ENCODE measurements at regions not wholly inside any gene's neighbourhood (a gene's known extent, or its start where the extent isn't known, plus 50 kb on each side); places are given as distances from the start of the nearest gene placed in this dataset.

DNA sequence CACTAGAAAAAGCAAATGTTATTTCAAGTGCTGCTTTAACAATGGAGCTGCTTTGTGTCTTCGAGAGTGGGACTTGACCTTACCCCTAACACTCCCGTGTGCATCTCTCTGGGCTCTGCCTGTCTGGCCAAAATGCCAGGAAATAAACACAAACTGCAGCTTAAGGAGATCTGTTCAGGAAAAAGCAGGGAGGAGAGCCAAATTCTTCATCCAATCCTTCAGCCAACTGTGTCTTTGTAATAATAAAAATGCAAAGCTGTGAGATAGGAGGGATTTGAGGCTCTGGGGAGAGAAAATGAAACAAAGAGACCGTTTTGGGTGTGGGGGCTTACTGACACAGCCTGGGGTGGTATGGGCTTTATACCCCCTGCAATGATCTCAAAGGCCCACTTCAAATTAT lies 85.8 kb upstream of the WSCD2 start:
- no peak overlapping the region for H3K4me3 ChIP-seq
- H3K9me3 ChIP-seq, result no peaks in the 10 kb centered on the region
- TF ChIP-seq, protein P1, sequence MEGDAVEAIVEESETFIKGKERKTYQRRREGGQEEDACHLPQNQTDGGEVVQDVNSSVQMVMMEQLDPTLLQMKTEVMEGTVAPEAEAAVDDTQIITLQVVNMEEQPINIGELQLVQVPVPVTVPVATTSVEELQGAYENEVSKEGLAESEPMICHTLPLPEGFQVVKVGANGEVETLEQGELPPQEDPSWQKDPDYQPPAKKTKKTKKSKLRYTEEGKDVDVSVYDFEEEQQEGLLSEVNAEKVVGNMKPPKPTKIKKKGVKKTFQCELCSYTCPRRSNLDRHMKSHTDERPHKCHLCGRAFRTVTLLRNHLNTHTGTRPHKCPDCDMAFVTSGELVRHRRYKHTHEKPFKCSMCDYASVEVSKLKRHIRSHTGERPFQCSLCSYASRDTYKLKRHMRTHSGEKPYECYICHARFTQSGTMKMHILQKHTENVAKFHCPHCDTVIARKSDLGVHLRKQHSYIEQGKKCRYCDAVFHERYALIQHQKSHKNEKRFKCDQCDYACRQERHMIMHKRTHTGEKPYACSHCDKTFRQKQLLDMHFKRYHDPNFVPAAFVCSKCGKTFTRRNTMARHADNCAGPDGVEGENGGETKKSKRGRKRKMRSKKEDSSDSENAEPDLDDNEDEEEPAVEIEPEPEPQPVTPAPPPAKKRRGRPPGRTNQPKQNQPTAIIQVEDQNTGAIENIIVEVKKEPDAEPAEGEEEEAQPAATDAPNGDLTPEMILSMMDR (IDR thresholded peaks at IDR 0.05), result no peak
- intact Hi-C loops (cut with DNase I), result no loop called here
- ATAC-seq, result no peak
- FAIRE-seq, result no peak
- H3K27me3 ChIP-seq, result peaks cover 0 to 5% (median 0%) of the 10 kb centered on the region in 4 donors
- no peak for DNase-seq
- H3K4me1 ChIP-seq, result no peaks in the 10 kb centered on the region
- H3K36me3 ChIP-seq, result no peaks in the 10 kb centered on the region
- H3K27ac ChIP-seq, result no peak overlapping the region
- 22 to 23% methylated on average over 3 of the region's 3 CpGs for WGBS, 2 donors

GRCh38 chr12:108043750-108044533 lies 85.1 kb upstream of the WSCD2 start:
- ATAC-seq (no peak), DNase-seq (no peak), FAIRE-seq (no peak)
- Histone ChIP-seq H3K9me3 (no peaks in the 10 kb centered on the region), H3K4me1 (no peaks in the 10 kb centered on the region), H3K27me3 (peaks cover 0 to 5% (median 0%) of the 10 kb centered on the region in 4 donors), H3K27ac (no peak overlapping the region), H3K4me3 (no peak overlapping the region), H3K36me3 (no peaks in the 10 kb centered on the region)
- 53 to 58% methylated on average over 7 of the region's 7 CpGs for WGBS, 2 donors
- intact Hi-C loops (cut with DNase I), result no loop called here
- TF ChIP-seq, protein P1 (IDR thresholded peaks at IDR 0.05), result no peak

DNA sequence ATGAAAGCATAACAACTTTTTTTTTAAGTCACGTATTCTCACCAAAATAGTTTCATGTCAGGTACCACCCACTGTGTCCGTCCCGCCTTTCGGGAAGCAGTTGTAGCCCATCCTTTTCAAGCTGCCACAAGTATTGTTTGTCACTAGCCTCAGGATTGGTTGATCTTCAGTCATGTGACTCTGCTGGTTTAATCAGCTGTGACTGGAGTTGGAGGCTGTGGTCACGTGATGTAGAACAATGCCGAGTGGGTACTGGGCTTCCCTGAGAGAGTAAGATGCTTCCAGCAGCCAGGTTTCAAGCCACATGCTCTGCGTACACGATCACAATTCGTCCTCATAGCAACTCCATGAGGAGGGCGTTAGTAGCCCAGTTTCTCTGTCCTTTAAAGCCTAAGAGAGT lies 83.0 kb upstream of the WSCD2 start:
- Histone ChIP-seq H3K36me3 (no peaks in the 10 kb centered on the region), H3K9me3 (no peaks in the 10 kb centered on the region), H3K27me3 (peaks cover 0 to 5% (median 0%) of the 10 kb centered on the region in 4 donors), H3K4me3 (no peak overlapping the region), H3K27ac (peak overlapping the region in 1 of 4 donors; percentile 6), H3K4me1 (no peaks in the 10 kb centered on the region)
- TF ChIP-seq, protein P1 (IDR thresholded peaks at IDR 0.05), result no peak
- ATAC-seq (no peak), DNase-seq (no peak), FAIRE-seq (no peak)
- 62 to 64% methylated on average over 10 of the region's 10 CpGs for WGBS, 2 donors
- intact Hi-C loops (cut with DNase I), result no loop called here

GRCh38 chr12:108046650-108047049 lies 82.4 kb upstream of the WSCD2 start:
- WGBS, 2 donors, result 57 to 69% methylated on average over 12 of the region's 12 CpGs
- FAIRE-seq (no peak), DNase-seq (no peak), ATAC-seq (peak in 2 of 4 donors; percentile 23 to 58)
- Histone ChIP-seq H3K9me3 (no peaks in the 10 kb centered on the region), H3K27me3 (peaks cover 0 to 5% (median 0%) of the 10 kb centered on the region in 4 donors), H3K36me3 (no peaks in the 10 kb centered on the region), H3K27ac (peak overlapping the region in 1 of 4 donors; percentile 6), H3K4me3 (no peak overlapping the region), H3K4me1 (no peaks in the 10 kb centered on the region)
- intact Hi-C loops (cut with DNase I), result no loop called here
- TF ChIP-seq, protein P1 (IDR thresholded peaks at IDR 0.05), result no peak

GRCh38 chr12:108047071-108047550 lies 82.0 kb upstream of the WSCD2 start:
- no peak overlapping the region for H3K4me3 ChIP-seq
- TF ChIP-seq, protein P1 (IDR thresholded peaks at IDR 0.05), result no peak
- H3K36me3 ChIP-seq, result no peaks in the 10 kb centered on the region
- DNase-seq, result no peak
- ATAC-seq, result peak in 3 of 4 donors; percentile 26 to 47 (median 34)
- no peaks in the 10 kb centered on the region for H3K4me1 ChIP-seq
- H3K27me3 ChIP-seq, result peaks cover 0 to 5% (median 0%) of the 10 kb centered on the region in 4 donors
- peak overlapping the region in 1 of 4 donors; percentile 6 for H3K27ac ChIP-seq
- no peak for FAIRE-seq
- no peaks in the 10 kb centered on the region for H3K9me3 ChIP-seq
- 42 to 56% methylated on average over 5 of the region's 5 CpGs for WGBS, 2 donors
- intact Hi-C loops (cut with DNase I), result no loop called here
